GM18499 (cell line): ENCODE measurements at regions not wholly inside any gene's neighbourhood (a gene's known extent, or its start where the extent isn't known, plus 50 kb on each side); places are given as distances from the start of the nearest gene placed in this dataset.

ENCODE experiments used
- ATAC-seq: cut with Tn5 transposase; IDR thresholded peaks from one replicate; pipeline ENCODE4 v1.9.1; 2021; ENCODE audit warnings: moderate number of reproducible peaks; ENCODE audit not compliant: insufficient read depth, unreplicated experiment

DNA sequence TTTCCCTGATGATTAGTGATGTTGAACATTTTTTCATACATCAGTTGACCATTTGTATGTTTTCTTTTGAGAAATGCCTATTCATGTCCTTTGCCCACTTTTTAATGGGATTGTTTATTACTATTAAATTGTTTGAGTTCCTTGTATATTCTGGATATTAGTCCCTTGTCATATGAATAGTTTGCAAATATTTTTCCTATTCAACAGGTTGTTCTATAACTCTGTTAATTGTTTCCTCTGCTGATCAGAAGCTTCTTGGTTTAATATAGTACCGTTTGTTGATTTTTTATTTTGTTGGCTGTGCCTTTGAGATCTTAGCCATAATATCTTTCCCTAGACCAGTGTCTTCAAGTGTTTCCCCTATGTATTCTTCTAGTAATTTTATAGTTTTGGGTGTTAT lies 189.0 kb upstream of the RARB start:
- ATAC-seq: no peak

DNA sequence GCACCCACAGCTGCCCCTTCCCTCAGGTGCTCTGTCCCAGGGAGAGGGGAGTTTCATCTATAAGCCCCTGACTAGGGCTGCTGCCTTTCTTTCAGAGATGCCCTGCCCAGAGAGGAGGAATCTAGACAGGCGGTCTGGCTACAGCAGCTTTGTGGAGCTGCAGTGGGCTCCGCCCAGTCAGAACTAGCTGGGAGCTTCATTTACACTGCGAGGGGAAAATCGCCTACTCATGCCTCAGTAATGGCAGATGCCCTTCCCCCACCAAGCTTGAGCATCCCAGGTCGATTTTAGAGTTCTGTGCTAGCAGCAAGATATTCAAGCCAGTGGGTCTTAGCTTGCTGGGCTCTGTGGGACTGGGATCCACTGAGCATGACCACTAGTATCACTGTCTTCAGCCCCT lies 181.2 kb upstream of the RARB start:
- ATAC-seq: no peak

DNA sequence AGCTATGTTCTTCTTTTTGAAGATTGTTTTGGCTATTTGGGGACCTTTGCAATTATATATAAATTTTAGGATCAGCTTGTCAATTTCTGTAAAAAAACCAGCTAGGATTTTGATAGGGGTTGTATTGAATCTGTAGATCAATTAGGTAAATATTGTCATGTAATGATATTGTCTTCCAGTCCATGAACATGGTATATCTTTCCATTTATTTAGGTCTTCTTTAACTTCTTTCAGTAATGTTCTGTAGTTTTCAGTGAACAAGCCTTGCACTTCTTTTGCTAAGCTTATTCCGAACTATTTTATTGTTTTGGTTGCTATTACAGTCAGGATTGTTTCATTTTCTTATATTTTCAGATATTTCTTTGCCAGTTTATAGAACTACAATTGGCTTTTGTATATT lies 175.8 kb upstream of the RARB start:
- no peak for ATAC-seq

DNA sequence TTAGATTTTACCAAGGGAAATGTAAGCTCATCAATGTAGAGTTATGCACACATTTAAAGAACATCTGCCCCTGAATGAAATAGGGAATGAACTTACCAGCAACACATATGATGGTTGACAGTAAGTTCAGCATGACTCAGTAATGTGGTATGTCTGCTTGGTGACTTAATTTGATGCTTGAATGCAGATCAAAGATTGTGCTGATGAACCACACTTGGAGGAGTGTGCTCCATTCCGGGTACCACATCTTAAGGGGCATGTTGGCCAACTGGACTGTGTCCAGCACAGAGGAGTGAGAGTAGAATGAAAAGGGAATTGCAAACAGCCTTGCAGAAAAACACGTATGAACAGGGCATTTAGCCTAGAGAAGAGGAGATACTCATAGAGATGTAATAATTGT lies 171.0 kb upstream of the RARB start:
- no peak for ATAC-seq

DNA sequence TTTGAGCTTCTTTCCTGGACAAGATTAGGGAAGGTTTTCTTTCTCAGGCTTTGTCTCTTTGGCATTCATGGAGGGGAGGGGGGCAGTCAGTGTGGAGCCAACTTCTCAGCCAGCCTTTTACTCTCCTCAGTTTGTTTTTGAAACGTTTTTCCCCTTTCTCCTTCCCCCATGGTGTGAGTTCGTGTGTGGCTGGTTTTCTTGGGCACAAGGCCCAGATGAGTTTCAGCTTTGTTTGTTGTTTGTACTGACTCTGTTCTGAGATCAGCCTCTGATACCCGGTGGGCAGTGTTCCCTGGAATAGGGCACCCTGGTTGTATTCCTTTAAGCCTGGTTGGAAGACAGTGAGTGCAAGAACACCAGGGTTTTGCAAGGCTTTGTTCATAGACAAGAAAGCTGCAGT lies 168.2 kb upstream of the RARB start:
- ATAC-seq: no peak

DNA sequence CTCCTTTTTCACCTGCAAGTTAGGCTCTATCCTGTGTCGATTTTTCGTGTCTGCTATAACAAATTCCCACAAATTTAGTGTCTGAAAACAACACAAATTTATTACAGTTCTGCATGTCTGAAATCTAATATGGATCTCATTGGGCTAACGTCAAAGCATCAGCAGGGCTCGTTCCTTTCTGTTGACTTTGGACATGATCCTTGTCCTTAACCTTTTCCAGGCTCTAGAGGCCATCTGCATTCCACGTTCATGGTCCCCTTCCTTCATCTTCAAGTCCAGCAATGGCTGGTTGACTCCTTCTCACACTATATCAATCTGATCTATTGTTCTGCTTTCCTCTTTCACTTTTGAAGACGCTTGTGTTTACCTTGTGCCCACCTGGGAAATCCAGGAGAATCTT lies 165.7 kb upstream of the RARB start:
- ATAC-seq: no peak

DNA sequence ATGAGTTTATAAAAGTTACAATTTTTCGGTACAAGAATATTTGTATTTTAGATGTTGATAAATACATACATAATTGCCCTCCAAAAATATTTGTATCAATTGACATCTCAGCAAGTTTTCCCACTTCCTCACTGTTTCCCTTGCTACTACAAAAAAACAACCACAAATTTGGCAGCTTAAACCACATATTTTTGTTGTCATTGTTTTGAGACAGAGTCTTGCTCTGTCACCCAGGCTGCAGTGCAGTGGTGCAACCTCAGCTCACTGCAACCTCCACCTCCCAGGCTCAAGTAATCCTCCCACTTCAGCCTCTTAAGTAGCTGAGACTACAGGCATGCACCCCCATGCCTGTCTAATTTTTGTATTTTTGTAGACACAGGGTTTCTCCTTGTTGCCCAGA lies 162.8 kb upstream of the RARB start:
- ATAC-seq: no peak

DNA sequence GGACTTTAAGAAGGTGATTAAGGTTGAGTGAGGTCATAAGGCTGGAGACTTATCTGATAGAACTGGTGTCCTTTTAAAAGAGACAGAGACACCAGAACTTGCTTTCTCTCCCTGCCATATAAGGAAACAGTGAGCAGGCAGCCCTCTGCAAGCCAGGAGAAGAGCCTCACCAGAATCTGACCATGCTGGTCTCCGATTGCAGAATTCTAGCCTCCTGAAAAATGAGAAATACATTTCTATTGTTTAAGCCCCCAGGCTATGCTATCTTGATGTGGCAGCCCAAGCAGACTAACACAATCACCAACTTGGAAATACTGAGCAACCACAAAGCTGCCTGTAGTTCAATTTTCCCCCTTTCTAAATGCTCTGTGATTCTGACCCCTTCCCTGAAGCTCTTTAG lies 161.4 kb upstream of the RARB start:
- no peak for ATAC-seq

DNA sequence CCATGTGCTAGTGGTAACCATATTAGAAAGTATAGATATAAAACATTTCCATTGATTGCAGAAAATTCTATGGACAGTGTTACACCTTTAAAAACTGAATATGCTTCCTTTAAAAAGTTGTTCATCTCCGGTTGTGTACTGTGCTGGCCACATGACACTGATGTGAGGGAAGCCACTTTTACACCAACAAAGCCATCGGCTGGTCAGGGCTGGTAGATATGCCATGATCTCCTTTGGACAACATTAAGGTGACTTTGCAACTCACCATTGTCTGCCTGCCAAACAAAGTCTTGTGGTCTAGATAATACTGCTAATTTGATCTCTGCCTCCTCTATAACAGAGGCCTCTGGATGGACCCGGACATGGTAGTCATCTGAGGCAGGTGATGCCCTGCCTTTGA lies 156.0 kb upstream of the RARB start:
- ATAC-seq: no peak

DNA sequence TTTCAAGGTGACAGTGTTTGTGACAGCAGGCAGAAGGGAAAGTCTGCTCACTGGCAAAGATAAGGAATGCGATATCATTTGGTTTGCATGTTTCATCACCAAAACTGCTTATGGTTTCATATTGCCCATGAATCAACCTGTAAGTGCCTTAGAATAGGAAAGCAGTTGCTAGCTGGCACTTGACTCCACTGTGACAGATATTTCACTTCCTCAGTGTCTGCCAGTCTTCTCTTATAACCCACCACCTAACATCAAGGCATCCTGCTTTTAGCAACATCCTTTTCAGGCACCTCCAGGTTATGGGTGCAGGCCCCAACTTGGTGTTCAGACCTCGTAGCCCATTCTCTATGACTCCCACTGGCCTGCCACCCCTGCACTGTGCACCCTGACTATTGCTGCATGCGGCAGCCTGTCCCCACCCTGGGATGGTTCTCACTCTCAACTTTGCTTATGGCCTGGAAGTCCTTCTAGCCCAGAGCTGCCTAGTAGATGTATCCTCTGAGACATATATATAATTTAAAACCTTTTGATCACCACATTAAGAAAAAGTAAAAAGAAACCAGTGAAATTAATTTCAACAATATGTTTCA lies 154.4 kb upstream of the RARB start:
- no peak for ATAC-seq

DNA sequence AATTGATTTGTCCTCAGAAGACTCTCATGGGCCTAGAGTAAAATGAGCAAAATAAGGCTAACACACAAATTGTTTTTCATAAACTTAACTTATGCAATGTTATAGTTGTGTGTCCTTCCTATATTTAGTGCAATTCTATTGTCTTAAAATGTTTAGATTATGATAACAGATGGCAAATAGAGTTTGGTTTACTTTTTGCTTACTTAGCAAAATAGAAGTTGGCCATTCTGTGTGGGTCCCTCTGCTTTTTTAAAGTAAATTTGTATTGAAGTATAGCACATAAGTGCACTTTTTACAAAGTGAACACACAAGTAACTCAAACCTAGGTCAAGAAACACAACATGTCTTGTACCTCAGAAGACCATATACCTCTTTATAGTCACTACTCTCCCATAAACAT lies 150.6 kb upstream of the RARB start:
- ATAC-seq: no peak

DNA sequence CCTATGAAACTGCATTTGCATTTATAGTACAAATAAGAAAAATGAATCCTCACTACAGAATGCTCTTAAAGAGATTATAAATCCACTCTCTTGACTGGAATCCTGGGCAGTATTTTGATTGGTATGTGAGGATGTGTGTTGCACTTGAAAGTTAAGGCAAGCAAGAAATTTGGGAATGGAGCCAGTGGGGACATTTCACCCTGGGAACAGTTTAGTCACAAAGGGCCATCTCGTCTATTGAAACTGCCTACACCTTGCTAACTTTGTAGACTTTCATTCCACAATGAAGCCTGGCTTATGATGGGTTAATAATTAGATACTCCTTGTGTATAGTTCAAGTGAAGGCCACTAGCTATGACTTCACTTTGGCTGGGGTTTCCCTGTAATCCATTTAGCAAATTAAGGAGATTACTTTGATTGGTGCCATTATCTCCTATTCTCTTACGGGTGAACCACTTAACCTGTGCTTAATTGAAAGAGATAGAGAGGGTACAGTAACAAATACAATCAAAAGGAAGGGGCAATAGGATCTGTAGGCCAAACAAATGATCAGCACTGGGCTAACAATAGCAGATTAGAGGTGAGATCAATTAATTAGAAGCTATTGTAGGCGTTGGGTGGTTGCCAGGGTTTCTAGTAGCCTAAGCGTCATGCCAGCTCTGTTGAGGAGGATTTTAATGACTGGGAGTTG lies 146.9 kb upstream of the RARB start:
- no peak for ATAC-seq

DNA sequence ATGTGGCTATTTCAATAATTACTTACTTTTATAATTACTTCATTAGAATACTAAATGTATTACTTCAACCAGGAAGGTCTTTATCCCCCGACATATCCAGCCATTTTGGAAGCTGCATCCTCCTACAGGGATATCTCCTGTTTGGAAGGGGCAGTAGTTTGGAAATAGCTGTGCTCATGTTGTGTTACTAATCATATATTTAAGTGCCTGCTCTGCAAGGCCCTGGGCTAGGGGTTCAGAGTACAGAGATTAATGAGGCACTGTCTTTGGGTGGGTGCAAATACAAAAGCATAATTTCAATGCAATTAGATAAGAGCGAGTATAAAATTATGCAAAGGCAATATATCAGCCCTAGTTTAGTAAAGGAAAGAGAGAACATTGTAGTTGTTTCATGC lies 146.3 kb upstream of the RARB start:
- no peak for ATAC-seq

DNA sequence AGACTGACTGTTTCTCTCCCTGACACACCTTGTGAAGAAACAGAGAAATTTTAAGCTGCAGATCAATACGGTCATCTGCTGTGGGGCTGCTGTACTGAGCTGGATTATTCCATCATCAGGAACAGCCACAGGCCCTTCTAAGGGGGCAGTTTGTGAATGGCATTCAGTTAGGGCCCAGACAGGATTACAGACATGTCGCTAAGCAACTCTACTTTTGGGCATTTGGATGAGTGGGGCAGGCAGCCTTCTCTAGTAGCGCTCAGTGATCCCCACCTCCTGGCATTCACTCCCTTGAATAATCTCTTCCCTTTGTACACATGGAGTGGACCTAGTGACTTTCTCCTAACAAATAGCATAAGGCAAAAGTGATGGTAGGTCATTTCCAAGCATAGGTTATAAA lies 144.4 kb upstream of the RARB start:
- ATAC-seq: no peak

DNA sequence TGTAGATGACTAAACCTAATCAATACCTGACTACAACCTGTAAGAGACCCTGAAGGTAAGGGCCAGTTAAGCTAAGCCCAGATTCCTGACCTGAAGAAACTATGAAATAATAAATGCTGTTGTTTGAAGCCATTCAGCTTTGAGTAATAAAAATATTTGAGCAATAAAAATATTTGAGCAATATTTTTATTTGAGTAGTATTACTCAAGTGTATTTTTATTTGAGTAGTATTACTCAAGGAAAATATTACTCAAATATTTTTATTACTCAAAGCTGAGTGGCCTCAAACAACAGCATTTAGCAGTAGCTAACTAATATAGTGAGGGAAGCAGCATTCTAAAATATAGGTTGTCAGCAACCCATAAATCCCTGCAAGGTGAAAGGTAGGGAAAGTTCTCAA lies 143.8 kb upstream of the RARB start:
- ATAC-seq: no peak

DNA sequence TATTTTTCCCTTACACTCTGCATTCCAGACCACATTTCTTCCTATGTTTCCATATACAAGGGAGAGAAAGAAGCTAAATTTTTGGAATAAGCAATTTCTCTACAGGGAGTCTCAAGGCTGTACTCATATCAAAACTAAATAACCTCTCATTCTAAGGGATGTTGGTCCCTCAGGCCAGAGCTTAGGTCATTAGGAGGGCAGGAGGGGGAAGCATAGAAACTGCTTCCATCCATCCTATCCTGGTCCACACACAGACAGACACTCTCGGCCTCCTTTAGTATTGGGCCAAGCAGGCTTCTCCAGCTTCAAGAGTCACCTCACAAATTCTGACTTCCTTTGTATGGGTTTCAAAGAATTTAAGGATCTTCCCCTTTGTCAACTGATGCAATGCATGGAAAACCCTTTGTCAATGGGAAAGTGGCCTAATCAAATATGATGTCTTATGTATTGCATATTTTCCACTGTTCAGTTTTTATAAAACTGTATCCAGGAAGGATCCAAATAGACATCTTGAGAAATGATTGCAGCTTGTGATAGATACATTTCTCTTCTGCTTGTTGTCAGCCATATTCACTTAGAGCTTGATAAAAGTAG lies 140.7 kb upstream of the RARB start:
- ATAC-seq: no peak

DNA sequence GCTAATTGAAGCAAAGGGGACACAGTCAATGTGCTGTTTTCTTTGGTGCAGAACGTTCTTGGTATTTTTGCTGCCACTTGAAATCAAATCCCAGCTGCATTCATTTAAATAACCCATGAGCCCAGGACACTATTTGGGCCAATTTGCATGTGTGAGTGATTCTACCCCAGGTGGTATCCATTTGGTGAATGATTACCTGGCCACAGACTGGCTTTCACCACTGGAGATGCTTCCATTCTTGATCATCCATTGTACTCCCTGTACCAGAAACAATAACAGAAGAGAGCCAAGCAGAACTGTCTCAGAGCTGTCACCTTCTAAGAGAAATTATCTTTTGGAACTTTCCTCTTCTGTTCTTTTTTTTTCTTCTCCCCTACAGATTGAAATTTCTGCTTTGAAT lies 139.7 kb upstream of the RARB start:
- ATAC-seq: no peak

DNA sequence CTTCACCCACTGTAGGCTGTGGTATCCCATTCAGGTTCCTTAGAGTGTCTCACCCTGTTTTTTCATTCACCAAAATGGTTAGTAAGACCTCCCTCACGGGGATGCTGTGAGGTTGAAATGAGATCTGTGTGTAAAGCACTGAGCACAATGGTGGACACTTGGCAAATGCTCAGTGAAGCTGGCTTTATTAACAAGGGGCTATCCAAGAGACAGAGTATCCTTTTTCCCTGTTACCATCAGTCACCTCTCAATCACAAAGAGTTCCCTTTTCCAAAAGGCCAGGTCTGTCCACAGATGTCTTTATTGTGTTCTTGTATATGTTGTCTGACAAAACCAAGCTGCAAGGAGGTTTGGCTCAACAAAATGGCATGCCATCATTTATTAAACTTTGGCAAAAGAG lies 138.9 kb upstream of the RARB start:
- ATAC-seq: no peak

DNA sequence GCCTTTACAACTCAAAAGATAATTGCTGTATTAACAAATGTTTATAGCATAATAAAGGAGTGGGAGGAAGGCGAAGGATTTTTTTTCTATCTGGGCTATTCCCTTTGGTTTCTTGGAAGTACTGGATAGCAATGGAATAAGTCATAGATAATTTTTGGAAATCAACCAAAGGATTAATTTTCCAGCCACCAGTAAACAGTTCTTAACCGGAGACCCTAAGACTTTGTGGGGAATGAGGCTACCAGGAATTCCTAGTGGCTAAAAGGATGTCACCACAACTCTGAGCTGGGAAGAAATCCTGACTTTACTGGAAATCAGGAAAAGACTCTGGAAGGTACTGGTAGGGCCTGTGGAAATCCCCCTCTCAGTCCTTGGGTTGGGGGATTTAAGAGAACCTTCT lies 138.4 kb upstream of the RARB start:
- ATAC-seq: no peak

DNA sequence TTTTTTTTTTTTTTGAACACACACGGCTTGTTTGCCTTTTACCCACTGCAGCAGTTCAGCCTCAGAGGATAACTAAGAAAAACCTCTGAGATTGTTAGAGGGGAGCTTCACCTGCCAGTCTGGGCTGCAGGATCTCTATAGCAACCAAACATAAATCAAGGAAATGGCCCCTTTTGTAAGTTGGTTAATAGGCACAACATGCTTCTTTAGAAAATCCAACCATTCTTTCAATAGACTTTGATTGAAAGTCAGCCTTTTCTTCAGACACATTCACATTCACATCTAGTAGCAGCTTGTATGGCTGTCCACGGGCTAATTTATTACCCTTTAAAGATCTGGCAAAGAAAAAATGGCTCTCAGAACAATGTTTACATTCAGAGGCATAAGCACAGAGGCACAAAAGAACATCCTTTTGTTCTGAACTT lies 136.6 kb upstream of the RARB start:
- no peak for ATAC-seq

DNA sequence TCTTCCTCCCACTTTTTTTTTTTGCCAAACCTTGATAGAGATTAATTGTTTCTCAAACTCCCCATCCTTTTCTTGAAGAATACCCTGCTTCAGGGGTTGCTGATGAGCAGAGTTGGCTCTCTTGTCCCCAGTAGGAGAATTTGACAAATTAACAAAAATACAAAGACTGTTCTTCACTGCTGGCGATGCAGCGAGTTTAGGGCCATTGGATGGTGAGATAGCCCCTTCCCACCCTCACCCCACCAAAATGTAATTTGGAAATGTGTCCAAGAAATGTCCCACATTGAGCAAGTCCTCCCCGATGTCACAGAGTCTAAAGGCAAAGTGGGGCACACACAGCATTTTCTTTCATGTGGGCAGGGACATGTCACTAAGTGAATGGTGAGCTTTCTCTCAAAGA lies 136.0 kb upstream of the RARB start:
- no peak for ATAC-seq

DNA sequence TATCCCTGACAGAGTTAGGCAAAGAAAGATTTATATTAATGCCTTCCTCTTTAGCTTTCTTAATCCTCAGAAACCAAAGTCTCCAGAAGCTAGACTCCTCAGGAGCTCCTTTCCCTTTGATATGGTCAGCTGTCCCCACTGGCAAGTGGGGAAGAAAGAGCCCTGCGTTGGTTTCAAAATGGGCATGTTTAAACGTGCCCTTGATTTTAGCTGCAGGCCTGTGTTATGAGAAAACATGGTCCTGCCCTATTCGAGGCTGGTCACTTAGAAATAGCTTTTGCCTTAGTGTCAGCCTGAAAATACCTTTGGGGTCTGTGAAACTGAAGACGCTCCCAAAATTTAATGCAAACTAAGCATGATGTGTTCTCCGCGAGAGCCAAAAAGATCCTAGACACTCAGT lies 135.5 kb upstream of the RARB start:
- ATAC-seq: no peak
